Fibroblast of lung (primary cell): ENCODE measurements at regions not wholly inside any gene's neighbourhood (a gene's known extent, or its start where the extent isn't known, plus 50 kb on each side); places are given as distances from the start of the nearest gene placed in this dataset.
"Not testable (repeated sequence)": the region's sequence is repeated elsewhere in the genome, so short reads cannot be mapped to it uniquely, and the experiment has no call there.

ENCODE experiments used
- DNase-seq, 2 donors: peaks; one replicate each; pipeline versions ENCODE4 v3.0.0 to v3.0.0-alpha.2; 2010; ENCODE audit warnings: low read depth in 2 of 2
- H2AFZ ChIP-seq: 2 replicates; pipeline ENCODE4 v1.5.1; 2012; ENCODE audit warnings: low read length, control low read depth, inconsistent platforms
- H3K27ac ChIP-seq: 2 replicates; pipeline ENCODE4 v1.5.1; 2011; ENCODE audit warnings: low read length, control low read depth; ENCODE audit not compliant: insufficient read depth
- H3K27me3 ChIP-seq: 2 replicates; pipeline ENCODE4 v1.5.1; 2011; ENCODE audit warnings: mild to moderate bottlenecking, low read length; ENCODE audit not compliant: control insufficient read depth, insufficient read depth
- H3K36me3 ChIP-seq: 2 replicates; pipeline ENCODE4 v1.5.1; 2011; ENCODE audit warnings: low read length; ENCODE audit not compliant: control insufficient read depth, insufficient read depth
- H3K4me1 ChIP-seq: 2 replicates; pipeline ENCODE4 v1.5.1; 2011; ENCODE audit warnings: low read length; ENCODE audit not compliant: control insufficient read depth, insufficient read depth; ENCODE audit errors: extremely low read depth
- H3K4me2 ChIP-seq: 2 replicates; pipeline ENCODE4 v1.5.1; 2011; ENCODE audit warnings: low read length, control low read depth; ENCODE audit not compliant: insufficient read depth; ENCODE audit errors: extremely low read depth
- H3K4me3 ChIP-seq, 4 experiments: fragments of 200-600 bp in 1 of 4; sonication (generic) in 1 of 4; replicated peaks in 1 of 4; 2 replicates each; pipeline ENCODE4 v1.5.1; 2011 to 2016; ENCODE audit warnings: low read length in 4 of 4, low read depth in 3 of 4, mild to moderate bottlenecking in 3 of 4, control low read depth in 2 of 4, inconsistent platforms in 1 of 4, mixed read lengths in 1 of 4; ENCODE audit not compliant: insufficient read depth in 1 of 4; ENCODE audit errors: control extremely low read depth in 1 of 4
- H3K79me2 ChIP-seq: 2 replicates; pipeline ENCODE4 v1.5.1; 2012; ENCODE audit warnings: mild to moderate bottlenecking, low read length, inconsistent platforms; ENCODE audit not compliant: control insufficient read depth, insufficient read depth
- H3K9ac ChIP-seq: 2 replicates; pipeline ENCODE4 v1.5.1; 2011; ENCODE audit warnings: mild to moderate bottlenecking, low read length, control low read depth; ENCODE audit not compliant: insufficient read depth
- H3K9me3 ChIP-seq: 2 replicates; pipeline ENCODE4 v1.5.1; 2012; ENCODE audit warnings: low read depth, low read length; ENCODE audit not compliant: control insufficient read depth, insufficient read depth
- H4K20me1 ChIP-seq: 2 replicates; pipeline ENCODE4 v1.5.1; 2011; ENCODE audit warnings: low read length; ENCODE audit not compliant: control insufficient read depth, insufficient read depth; ENCODE audit errors: extremely low read depth
- CTCF ChIP-seq, 2 donors: IDR thresholded peaks in 1 of 2; conservative IDR thresholded peaks in 1 of 2; 1 replicate in 1 of 2; 2 replicates in 1 of 2; pipeline ENCODE4 v1.5.1; 2011 to 2012; ENCODE audit warnings: low read length in 2 of 2, control low read depth in 1 of 2, inconsistent platforms in 1 of 2, low read depth in 1 of 2, mild to moderate bottlenecking in 1 of 2
- EZH2 ChIP-seq: IDR thresholded peaks from 2 replicates; pipeline ENCODE4 v1.5.1; 2012; ENCODE audit warnings: low read length, control low read depth, mild to moderate bottlenecking; ENCODE audit errors: missing control alignments

- Histone ChIP-seq H3K27ac (no peak overlapping the region), H2AFZ (no peak overlapping the region), H3K9ac (no peak overlapping the region), H3K4me3 (no peak overlapping the region), H3K27me3 (no peaks in the 10 kb centered on the region), H3K4me2 (no peak overlapping the region), H3K79me2 (no peaks in the 10 kb centered on the region), H4K20me1 (no peaks in the 10 kb centered on the region), H3K4me1 (peaks cover 2% of the 10 kb centered on the region), H3K36me3 (no peaks in the 10 kb centered on the region), H3K9me3 (no peaks in the 10 kb centered on the region)
- peak in 1 of 2 donors; percentile 89 for DNase-seq
- TF ChIP-seq CTCF (conservative IDR thresholded peaks at IDR 0.05 in 1 of 2, IDR thresholded peaks at IDR 0.05 in 1 of 2; ENCODE audit: low read depth in 1 of 2, low read length in 2 of 2) (no peak), EZH2 (no peak)
These were observed 68.3 kb downstream of the DYRK2 start for GRCh38 chr12:67716817-67717216.

GRCh38 chr12:67719303-67719702 lies 70.8 kb downstream of the DYRK2 start:
- not testable (repeated sequence) for H2AFZ ChIP-seq, H3K79me2 ChIP-seq, H3K36me3 ChIP-seq, H4K20me1 ChIP-seq, H3K27me3 ChIP-seq, H3K4me2 ChIP-seq, DNase-seq, H3K9me3 ChIP-seq, H3K4me1 ChIP-seq, H3K4me3 ChIP-seq, H3K9ac ChIP-seq, H3K27ac ChIP-seq

GRCh38 chr12:67720351-67720856 lies 71.9 kb downstream of the DYRK2 start:
- no peak overlapping the region for H2AFZ ChIP-seq
- H4K20me1 ChIP-seq = no peaks in the 10 kb centered on the region
- no peaks in the 10 kb centered on the region for H3K79me2 ChIP-seq
- H3K4me3 ChIP-seq = no peak overlapping the region
- peak; percentile 69 to 80 for DNase-seq
- peaks cover 2% of the 10 kb centered on the region for H3K4me1 ChIP-seq
- H3K9ac ChIP-seq = no peak overlapping the region
- H3K27me3 ChIP-seq = no peaks in the 10 kb centered on the region
- H3K4me2 ChIP-seq = no peak overlapping the region
- H3K36me3 ChIP-seq = no peaks in the 10 kb centered on the region
- no peak for TF ChIP-seq CTCF (conservative IDR thresholded peaks at IDR 0.05 in 1 of 2, IDR thresholded peaks at IDR 0.05 in 1 of 2; ENCODE audit: low read depth in 1 of 2, low read length in 2 of 2)
- no peak for TF ChIP-seq EZH2
- H3K9me3 ChIP-seq = no peaks in the 10 kb centered on the region
- H3K27ac ChIP-seq = no peak overlapping the region
